GM19351 (cell line): ENCODE measurements at regions not wholly inside any gene's neighbourhood (a gene's known extent, or its start where the extent isn't known, plus 50 kb on each side); places are given as distances from the start of the nearest gene placed in this dataset.
"Not testable (repeated sequence)": the region's sequence is repeated elsewhere in the genome, so short reads cannot be mapped to it uniquely, and the experiment has no call there.

Experiments used
- ATAC-seq: cut with Tn5 transposase; IDR thresholded peaks from one replicate; pipeline ENCODE4 v1.9.1; 2021; ENCODE audit warnings: mild to moderate bottlenecking, moderate library complexity; ENCODE audit not compliant: unreplicated experiment

DNA sequence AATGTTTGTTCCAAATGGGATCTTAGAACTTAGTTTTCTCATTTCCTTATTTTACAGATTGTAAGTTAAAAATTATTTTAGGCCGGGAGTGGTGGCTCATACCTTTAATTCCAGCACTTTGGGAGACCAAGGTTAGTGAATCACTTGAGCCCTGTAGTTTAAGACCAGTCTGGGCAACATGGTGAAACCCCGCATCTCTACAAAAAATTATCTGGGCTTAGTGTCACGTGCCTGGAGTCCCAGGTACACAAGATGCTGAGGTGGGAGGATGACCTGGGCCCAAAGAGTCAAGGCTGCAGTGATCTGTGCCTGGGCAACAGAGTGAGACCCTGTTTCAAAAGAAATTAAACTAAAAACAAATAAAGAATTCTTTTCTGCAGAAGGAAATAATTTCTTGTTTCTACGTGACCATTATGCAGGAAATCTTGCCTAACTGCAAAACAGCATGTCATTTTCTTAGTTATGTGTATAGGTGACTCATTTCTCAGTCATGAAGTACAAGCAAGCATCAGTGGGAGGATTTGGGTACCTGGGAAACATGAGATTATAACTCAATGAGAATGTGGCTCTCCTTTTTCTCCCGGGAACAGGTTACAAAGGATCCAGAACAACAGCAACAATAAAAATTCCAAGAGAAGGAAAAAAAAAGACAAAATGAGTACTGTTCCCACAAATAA lies 375.1 kb upstream of the ST8SIA4 start:
- ATAC-seq, result no peak

DNA sequence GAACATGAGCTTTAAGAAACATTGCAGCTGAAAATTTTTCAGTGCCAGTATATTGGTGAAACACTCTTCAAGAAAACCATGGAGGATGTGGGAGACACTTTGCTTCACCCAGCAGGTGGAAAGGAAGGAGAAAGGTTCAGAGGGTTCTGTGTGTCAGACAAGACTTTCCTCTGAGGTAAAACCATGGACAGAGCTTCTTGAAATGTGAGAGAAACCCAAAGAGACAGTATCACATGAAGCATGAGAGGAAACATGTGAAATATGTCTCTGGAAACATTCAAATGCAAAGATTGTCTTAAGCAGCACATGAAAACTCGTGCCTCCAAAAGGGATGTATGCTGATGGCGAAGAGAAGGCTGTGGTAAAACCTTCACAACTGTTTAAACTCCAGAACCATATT lies 368.9 kb upstream of the ST8SIA4 start:
- ATAC-seq, result no peak

DNA sequence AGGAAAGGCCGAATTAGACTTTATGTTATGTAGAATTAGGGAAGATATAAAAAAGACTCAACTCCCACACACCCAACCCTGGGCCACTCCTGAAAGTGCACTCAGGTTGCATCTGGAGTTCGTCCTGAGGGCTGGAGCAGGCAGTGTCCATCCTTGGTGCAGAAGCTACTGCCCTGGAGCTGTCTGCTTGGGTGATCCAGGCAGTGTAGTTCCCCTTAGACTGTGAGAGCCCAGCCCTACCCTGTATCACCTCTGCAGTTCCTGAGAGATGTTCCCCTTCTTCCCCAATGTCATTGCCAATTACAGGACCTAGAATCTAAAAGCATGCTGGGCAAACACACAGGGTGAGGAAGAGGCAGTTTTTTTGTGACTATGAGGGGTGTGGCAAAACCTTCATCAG lies 368.3 kb upstream of the ST8SIA4 start:
- no peak for ATAC-seq

DNA sequence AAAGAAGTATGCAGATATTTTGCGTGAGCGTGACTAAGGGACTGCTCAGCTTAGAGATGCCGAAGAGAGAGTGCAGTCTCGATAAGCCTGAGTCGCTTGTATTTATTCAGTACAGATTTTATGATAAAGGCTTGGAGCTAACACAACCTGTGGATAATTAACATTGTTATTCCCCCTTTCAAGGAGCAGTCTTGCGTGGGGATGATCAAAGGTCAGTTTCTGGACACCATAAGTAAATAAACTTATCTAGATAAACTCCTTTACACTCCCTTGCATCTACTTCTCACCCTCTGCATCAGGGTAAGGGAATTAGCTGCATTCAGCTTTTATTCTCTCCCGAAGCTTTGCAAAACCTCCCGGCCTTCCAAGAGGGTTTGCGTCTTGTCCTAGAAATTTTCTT lies 357.8 kb upstream of the ST8SIA4 start:
- ATAC-seq, result no peak

DNA sequence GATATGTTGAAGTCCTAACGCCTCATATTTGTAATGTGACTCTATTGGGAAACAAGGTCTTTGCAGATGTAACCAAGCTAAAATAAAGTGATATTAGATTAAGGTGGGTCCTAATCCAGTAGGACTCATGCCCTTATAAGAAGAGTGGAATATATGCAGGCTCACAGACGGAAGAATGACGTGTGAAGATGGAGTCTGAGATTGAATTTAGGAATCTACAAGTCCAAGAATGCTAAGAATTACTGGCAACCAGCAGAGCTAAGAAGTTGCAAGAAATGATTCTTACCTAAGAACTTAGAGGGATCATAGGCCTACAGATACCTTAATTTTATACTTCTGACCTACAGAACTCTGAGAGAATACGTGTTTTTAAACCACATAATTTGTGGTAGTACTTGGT lies 350.0 kb upstream of the ST8SIA4 start:
- ATAC-seq, result no peak

DNA sequence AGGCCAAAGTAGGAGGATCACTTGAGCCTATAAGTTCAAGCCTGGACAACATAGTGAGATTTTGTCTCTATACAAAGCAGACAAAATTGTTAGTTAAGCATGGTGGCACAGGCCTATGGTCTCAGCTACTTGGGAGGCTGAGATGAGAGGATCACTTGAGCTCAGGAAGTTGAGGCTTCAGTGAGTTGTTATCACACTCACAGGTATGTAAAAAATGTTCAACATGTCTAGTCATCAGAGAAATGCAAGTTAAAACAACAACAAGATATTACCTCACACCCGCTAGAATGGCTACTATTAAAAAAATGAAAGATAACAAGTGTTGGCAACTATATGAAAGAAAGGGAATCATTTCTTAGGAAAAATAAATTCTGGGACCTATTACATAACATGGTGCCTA lies 341.5 kb upstream of the ST8SIA4 start:
- ATAC-seq, result no peak

DNA sequence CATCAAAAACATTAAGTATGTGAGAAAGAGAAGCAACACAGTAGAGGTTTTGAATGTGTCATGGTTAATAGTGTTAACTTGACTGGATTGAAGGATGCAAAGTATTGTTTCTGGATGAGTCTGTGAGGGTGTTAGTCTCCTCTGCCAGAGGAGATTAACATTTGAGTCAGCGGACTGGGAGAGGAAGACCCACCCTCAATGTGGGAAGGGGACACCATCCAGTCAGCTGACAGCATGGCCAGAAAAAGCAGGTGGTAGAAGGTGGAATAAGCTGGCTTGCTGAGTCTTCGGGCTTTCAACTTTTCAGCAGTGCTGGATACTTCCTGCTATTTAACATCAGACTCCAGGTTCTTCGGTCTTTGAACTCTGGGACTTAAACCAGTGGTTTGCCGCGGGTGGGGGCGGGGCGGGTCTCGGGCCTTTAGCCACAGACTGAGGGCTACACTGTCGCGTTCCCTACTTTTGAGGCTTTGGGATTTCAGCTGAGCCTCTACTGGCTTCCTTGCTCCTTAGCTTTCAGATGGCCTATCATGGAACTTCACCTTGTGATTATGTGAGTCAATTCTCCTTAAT lies 309.9 kb upstream of the ST8SIA4 start:
- no peak for ATAC-seq

DNA sequence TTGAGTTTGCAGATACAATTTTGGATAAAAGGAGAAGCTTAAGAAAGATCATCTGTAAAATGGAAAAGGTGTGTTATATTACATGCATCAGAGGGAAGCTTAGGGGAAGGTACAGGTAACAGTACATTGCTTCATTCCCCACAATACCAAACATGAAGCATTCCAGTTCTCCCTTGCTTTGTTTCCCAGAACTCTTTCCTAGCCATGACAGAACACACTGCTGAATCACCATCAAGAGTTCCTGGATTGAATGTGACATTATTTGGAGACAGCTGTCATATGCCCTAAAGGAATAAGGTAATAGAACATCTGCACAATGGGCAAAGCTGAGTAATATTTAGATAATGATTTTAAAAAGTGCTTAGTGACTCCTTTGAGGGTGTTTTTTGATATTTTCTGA lies 303.5 kb upstream of the ST8SIA4 start:
- ATAC-seq, result no peak

DNA sequence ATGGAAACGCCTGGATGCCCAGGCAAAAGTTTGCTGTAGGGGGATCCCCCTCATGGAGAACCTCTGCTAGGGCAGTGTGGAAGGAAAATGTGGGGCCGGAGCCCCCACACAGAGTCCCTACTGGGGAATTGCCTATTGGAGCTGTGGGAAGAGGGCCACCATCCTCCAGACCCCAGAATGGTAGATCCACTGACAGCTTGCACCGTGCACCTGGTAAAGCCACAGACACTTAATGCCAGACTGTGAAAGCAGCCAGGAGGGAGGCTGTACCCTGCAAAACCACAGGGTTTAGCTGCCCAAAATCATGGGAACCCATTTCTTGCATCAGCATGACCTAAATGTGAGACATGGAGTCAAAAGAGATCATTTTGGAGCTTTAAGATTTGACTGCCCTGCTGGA lies 302.0 kb upstream of the ST8SIA4 start:
- not testable (repeated sequence) for ATAC-seq

DNA sequence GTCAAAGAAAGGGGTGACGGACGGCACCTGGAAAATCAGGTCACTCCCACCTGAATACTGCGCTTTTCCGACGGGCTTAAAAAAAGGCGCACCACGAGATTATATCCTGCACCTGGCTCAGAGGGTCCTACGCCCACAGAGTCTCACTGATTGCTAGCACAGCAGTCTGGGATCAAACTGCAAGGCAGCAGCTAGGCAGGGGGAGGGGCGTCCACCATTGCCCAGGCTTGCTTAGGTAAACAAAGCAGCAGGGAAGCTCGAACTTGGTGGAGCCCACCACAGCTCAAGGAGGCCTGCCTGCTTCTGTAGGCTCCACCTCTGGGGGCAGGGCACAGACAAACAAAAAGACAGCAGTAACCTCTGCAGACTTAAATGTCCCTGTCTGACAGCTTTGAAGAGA lies 277.3 kb upstream of the ST8SIA4 start:
- not testable (repeated sequence) for ATAC-seq

DNA sequence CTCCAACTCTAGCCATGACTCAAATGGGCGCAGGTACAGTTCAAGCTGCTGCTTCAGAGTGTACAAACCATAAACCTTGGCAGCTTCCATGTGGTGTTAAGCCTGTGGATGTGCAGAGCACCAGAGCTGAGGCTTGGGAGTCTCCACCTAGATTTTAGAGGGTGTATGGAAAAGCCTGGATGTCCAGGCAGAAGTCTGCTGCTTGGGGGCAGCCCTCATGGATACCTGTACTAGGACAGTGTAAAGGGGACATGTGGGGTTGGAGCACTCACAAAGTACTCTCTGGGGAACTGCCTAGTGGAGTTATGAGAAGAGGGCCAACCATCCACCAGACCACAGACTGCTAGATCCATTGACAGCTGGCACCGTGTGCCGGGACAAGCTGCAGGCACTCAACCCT lies 273.5 kb upstream of the ST8SIA4 start:
- ATAC-seq, result no peak

DNA sequence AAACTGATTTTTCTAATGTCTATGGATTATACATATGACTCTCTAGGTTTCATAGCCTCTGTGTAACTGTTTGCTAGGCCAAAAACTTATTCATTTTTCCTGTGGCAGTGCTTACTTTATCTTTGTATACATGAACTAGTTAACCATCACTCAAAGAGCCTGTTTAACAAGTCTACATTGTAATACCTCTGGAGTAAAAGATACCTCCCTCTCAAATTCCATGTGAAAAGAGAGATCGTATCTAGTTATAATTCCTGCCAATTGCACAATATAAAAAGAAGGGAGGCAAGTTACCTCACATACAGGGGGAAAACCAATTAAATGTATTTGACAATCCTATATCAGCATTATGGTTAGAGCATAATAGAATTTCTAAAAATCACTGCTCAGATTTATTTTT lies 271.9 kb upstream of the ST8SIA4 start:
- ATAC-seq, result no peak

DNA sequence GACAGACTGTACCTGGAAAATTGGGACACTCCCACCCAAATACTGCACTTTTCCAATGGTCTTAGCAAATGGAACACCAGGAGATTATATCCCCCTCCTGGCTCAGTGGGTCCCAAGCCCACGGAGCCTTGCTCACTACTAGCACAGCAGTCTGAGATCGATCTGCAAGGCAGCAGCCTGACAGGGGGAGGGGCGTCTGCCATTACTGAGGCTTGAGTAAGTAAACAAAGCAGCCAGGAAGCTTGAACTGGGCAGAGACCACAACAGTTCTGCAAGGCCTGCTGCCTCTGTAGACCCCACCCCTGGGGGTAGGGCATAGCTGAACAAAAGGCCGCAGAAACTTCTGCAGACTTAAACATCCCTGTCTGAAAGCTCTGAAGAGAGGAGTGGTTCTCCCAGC lies 260.0 kb upstream of the ST8SIA4 start:
- no peak for ATAC-seq

DNA sequence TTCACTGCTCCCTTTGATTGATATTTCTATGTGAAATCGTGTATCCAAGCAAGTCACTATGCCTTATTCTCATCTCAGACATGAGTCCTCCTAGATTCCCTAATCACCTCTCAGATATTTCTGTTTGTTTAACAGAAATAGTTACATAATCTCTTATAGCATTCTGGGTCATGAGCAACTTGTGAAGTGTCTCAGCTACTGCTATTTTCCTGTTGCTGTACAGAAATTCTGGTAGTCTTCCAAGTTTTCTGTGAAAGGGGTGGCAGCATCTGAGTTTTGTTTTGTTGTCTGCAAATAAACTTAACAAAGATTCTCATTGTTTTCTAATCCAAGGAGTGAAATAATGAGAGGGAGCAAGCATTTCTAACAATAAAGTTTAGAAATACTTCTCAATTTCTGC lies 256.9 kb upstream of the ST8SIA4 start:
- ATAC-seq, result no peak

DNA sequence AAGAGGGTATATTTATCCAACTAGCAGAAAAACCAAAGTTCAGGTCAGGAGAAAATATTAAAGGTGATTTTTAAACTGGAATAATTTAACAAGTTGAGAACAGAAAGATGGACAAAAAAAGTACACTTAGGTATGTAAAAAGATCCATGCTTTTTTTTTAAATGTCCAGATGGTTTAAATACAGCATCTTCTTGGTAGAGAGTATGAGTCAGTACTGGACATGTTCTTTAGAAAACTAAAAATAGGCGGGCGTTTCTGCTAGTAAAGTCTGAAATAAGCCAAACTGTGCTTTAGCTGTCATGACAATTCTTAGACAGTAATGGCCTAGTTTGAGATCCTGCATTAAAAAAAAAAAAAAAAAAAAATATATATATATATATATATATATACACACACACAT lies 255.9 kb upstream of the ST8SIA4 start:
- ATAC-seq, result no peak

DNA sequence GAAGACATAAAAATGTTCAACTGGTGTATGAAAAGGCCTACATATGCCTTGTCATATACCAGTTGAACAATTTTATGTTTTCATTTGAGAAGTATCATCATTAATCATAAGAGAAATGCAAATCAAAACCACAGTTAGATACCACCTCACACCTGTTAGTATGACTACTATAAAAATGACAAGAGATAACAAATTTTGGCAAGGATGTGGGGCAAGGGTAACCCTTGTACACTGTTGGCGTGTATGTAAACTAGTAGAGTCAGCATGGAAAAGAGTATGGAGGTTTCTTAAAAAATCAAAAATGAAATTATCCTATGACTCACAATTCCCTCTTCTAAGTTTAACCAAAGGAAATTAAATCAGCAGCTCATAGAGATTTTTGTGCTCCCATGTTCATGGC lies 250.4 kb upstream of the ST8SIA4 start:
- no peak for ATAC-seq

DNA sequence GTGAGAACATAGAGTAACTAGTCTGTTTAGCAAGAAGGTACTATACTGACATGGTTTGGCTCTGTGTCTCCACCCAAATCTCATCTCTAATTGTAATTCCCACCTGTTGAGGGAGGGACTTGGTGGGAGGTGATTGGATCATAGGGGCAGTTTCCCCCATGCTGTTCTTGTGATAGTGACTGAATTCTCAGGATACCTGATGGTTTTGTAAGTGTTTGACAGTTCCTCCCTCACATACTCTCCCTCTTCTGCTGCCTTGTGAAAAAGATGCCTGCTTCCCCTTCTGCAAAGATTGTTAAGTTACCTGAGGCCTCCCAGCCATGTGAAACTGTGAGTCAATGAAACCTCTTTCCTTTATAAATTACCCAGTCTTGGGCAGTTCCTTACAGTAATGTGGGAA lies 240.4 kb upstream of the ST8SIA4 start:
- no peak for ATAC-seq

DNA sequence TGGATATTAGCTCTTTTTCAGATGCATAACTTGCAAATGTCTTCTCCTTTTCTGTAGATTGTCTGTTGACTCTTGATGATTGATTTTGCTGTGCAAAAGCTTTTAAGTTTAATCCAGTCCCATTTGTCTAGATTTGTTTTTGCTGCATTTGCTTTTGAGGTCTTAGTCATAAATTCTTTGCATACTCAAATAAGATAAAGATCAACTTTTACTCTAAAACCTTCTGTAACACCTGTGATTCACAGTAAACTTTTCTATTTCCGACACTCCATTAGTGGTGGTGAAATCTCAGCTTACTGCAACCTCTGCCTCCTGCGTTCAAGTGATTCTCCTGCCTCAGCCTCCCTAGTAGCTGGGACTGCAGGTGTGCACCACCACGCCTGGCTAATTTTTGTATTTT lies 239.0 kb upstream of the ST8SIA4 start:
- ATAC-seq, result no peak

DNA sequence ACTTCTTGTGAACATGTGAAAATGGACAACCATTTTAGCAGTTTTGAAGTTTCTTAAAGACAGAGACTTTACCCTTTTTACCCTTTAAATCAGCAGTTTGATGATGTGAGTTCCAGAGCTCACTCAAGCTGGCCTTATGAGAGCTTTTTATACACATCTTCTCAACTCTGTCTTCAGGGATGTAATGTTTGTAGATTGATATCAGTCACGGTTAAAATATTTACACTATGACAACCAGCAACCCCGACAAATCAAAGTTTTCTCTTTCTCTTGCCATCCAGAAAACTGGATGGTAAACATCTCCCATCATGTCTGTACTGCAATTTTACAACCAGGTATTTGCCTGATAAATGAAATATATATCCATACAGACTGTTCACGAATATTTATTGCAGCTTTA lies 233.4 kb upstream of the ST8SIA4 start:
- ATAC-seq, result no peak

DNA sequence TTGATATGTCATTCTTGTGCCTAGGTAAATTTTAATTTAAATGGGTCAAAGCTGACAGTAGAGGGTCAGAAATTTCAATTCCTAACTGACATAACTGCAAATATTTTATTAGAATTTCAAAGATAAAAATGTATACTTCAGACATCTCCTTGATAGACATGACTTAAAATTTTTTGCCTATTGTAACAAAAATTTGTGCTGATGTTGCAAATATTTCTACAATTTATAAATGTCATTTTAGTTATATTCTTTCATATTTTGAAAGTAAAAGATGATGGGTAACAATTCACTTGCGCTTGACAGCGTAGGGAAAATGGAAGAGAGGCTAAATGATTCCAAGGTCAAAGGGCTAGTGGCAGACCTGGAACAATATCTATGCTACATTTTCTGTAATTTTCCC lies 220.3 kb upstream of the ST8SIA4 start:
- no peak for ATAC-seq

DNA sequence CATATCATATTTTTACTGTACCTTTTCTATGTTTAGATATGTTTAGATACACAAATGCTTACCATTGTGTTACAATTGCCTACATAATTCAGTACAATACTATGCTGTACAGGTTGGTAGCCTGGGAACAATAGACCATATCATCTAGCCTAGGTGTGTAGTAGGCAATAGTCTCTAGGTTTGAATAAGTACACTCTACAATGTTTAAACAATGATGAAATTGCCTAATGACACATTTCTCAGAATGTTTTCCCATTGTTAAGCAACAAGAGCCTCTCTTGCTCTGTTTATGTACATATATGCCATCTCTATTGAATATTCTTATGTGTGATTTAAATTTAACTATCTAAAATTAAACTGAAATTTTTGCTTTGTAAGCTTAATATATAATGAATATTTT lies 209.6 kb upstream of the ST8SIA4 start:
- no peak for ATAC-seq

DNA sequence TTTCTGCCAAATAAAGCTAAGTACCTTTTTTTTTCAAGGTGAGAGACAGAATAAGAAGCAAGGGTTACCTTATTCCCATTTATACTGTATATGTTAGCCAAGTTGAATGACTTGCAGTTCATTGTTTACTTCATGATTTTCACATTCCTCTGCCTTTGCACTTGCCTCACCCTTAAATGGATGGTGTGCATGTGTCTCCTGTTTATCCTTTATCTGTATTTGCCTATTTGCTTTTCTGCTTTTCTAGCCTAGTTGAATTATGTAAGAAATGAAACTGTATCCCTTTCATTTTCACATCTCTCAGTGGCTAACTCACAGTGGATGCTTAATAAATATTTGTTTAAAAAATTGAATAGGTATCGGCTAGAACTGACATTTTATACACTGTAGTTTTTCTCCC lies 200.8 kb upstream of the ST8SIA4 start:
- no peak for ATAC-seq

DNA sequence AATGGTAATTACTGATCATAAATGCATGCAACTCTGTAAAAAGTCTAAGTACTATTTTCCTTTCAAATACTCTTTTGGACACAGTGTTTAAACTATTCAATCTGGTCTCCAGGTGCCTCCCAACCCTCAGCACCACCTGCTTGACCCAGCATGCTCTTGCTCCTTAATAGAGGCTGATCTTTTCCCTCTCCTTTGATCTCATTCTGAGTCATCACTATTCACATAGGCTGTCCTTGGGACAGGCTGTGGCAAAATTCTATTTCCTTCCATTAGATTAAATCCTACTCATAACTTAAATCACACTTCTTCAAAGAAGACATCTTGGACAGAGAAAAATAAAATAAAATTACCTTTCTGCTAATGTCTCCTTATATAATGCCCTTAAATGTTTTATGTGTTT lies 199.4 kb upstream of the ST8SIA4 start:
- no peak for ATAC-seq
